Mucosa of rectum (tissue), 2 donors: ENCODE measurements at regions not wholly inside any gene's neighbourhood (a gene's known extent, or its start where the extent isn't known, plus 50 kb on each side); places are given as distances from the start of the nearest gene placed in this dataset.
A peak's percentile ranks its signal among the peaks of the same experiment; 100 is the strongest.

Experiments used
- H3K27ac ChIP-seq, 2 donors: one replicate each; pipeline ENCODE4 v1.7.0; 2013; ENCODE audit warnings: inconsistent platforms in 2 of 2, low read depth in 2 of 2, low read length in 2 of 2
- H3K27me3 ChIP-seq, 2 donors: one replicate each; pipeline ENCODE4 v1.7.0; 2013; ENCODE audit warnings: low read length in 2 of 2; ENCODE audit not compliant: control insufficient read depth in 2 of 2, insufficient read depth in 2 of 2
- H3K36me3 ChIP-seq, 2 donors: one replicate each; pipeline ENCODE4 v1.7.0; 2013; ENCODE audit warnings: low read length in 2 of 2; ENCODE audit not compliant: control insufficient read depth in 2 of 2, insufficient read depth in 2 of 2
- H3K4me1 ChIP-seq, 2 donors: one replicate each; pipeline ENCODE4 v1.7.0; 2013; ENCODE audit warnings: low read length in 2 of 2, mild to moderate bottlenecking in 1 of 2; ENCODE audit not compliant: control insufficient read depth in 2 of 2, insufficient read depth in 2 of 2
- H3K4me3 ChIP-seq, 2 donors: one replicate each; pipeline ENCODE4 v1.7.0; 2013; ENCODE audit warnings: low read length in 2 of 2
- H3K9ac ChIP-seq, 2 donors: one replicate each; pipeline ENCODE4 v1.7.0; 2013; ENCODE audit warnings: low read length in 2 of 2, low read depth in 1 of 2, mild to moderate bottlenecking in 1 of 2
- H3K9me3 ChIP-seq, 2 donors: one replicate each; pipeline ENCODE4 v1.7.0; 2013; ENCODE audit warnings: low read length in 2 of 2; ENCODE audit not compliant: control insufficient read depth in 2 of 2
- donor health status: healthy.
- donor health status: Normal muscosa, but diverticular disease.

- no peak overlapping the region for H3K27ac ChIP-seq
- H3K4me1 ChIP-seq: peaks cover 13 to 22% of the 10 kb centered on the region in 2 donors
- no peaks in the 10 kb centered on the region for H3K36me3 ChIP-seq
- H3K9ac ChIP-seq: no peak overlapping the region
- H3K4me3 ChIP-seq: no peak overlapping the region
- H3K27me3 ChIP-seq: peaks cover 0 to 2% of the 10 kb centered on the region in 2 donors
- H3K9me3 ChIP-seq: no peaks in the 10 kb centered on the region
These were observed 146.1 kb downstream of the SMAD6 start for GRCh38 chr15:66848116-66848515.

GRCh38 chr15:66848686-66849392, 146.8 kb downstream of the SMAD6 start:
- H3K27ac ChIP-seq: no peak overlapping the region
- H3K4me3 ChIP-seq: no peak overlapping the region
- peaks cover 8 to 22% of the 10 kb centered on the region in 2 donors for H3K4me1 ChIP-seq
- H3K9me3 ChIP-seq: no peaks in the 10 kb centered on the region
- H3K36me3 ChIP-seq: no peaks in the 10 kb centered on the region
- H3K9ac ChIP-seq: no peak overlapping the region
- H3K27me3 ChIP-seq: peaks cover 0 to 2% of the 10 kb centered on the region in 2 donors

- Histone ChIP-seq H3K27ac (no peak overlapping the region), H3K27me3 (peaks cover 0 to 2% of the 10 kb centered on the region in 2 donors), H3K36me3 (no peaks in the 10 kb centered on the region), H3K9me3 (no peaks in the 10 kb centered on the region), H3K9ac (no peak overlapping the region), H3K4me1 (peaks cover 8 to 26% of the 10 kb centered on the region in 2 donors), H3K4me3 (no peak overlapping the region)
These were observed 147.3 kb downstream of the SMAD6 start for GRCh38 chr15:66849393-66849745.

- Histone ChIP-seq H3K4me1 (peaks cover 8 to 29% of the 10 kb centered on the region in 2 donors), H3K9me3 (no peaks in the 10 kb centered on the region), H3K27me3 (peaks cover 0 to 2% of the 10 kb centered on the region in 2 donors), H3K36me3 (no peaks in the 10 kb centered on the region), H3K4me3 (no peak overlapping the region), H3K9ac (no peak overlapping the region), H3K27ac (no peak overlapping the region)
These were observed 147.7 kb downstream of the SMAD6 start for GRCh38 chr15:66849746-66850077.

- no peaks in the 10 kb centered on the region for H3K36me3 ChIP-seq
- peaks cover 0 to 2% of the 10 kb centered on the region in 2 donors for H3K27me3 ChIP-seq
- peaks cover 8 to 29% of the 10 kb centered on the region in 2 donors for H3K4me1 ChIP-seq
- peak overlapping the region in 1 of 2 donors; percentile 52 for H3K4me3 ChIP-seq
- H3K9ac ChIP-seq: no peak overlapping the region
- peak overlapping the region; percentile 11 to 23 for H3K27ac ChIP-seq
- H3K9me3 ChIP-seq: no peaks in the 10 kb centered on the region
These were observed 148.3 kb downstream of the SMAD6 start for GRCh38 chr15:66850078-66850991.

GRCh38 chr15:66850996-66851310, 148.9 kb downstream of the SMAD6 start:
- H3K36me3 ChIP-seq: no peaks in the 10 kb centered on the region
- no peaks in the 10 kb centered on the region for H3K9me3 ChIP-seq
- H3K9ac ChIP-seq: no peak overlapping the region
- peak overlapping the region in 1 of 2 donors; percentile 30 for H3K27ac ChIP-seq
- peak overlapping the region in 1 of 2 donors; percentile 52 for H3K4me3 ChIP-seq
- H3K4me1 ChIP-seq: peaks cover 8 to 29% of the 10 kb centered on the region in 2 donors
- no peaks in the 10 kb centered on the region for H3K27me3 ChIP-seq

GRCh38 chr15:66851311-66852063, 149.5 kb downstream of the SMAD6 start:
- Histone ChIP-seq H3K9me3 (no peaks in the 10 kb centered on the region), H3K36me3 (no peaks in the 10 kb centered on the region), H3K4me3 (peak overlapping the region in 1 of 2 donors; percentile 52), H3K27ac (peak overlapping the region; percentile 16 to 30), H3K9ac (no peak overlapping the region), H3K27me3 (no peaks in the 10 kb centered on the region), H3K4me1 (peaks cover 8 to 29% of the 10 kb centered on the region in 2 donors)

GRCh38 chr15:66852064-66852905, 150.2 kb downstream of the SMAD6 start:
- Histone ChIP-seq H3K9ac (no peak overlapping the region), H3K27ac (peak overlapping the region; percentile 16 to 23), H3K36me3 (no peaks in the 10 kb centered on the region), H3K27me3 (no peaks in the 10 kb centered on the region), H3K4me3 (no peak overlapping the region), H3K4me1 (peaks cover 8 to 29% of the 10 kb centered on the region in 2 donors), H3K9me3 (no peaks in the 10 kb centered on the region)

- Histone ChIP-seq H3K9ac (no peak overlapping the region), H3K9me3 (no peaks in the 10 kb centered on the region), H3K4me1 (peaks cover 8 to 29% of the 10 kb centered on the region in 2 donors), H3K27ac (no peak overlapping the region), H3K36me3 (no peaks in the 10 kb centered on the region), H3K4me3 (no peak overlapping the region), H3K27me3 (no peaks in the 10 kb centered on the region)
These were observed 152.3 kb downstream of the SMAD6 start for GRCh38 chr15:66854012-66854965.
